KBM-7 (cell line): ENCODE measurements at regions not wholly inside any gene's neighbourhood (a gene's known extent, or its start where the extent isn't known, plus 50 kb on each side); places are given as distances from the start of the nearest gene placed in this dataset.

Experiments used
- DNase-seq: peaks from one replicate; pipeline ENCODE4 v3.0.0-alpha.2; 2015
- in situ Hi-C: fragments of 300-500 bp; cut with MboI; formaldehyde crosslinking; loops from 2 replicates; pipeline ENCODE4 v1.14.3; 2020; ENCODE audit warnings: low sequenced_read_pairs, low pct_unique_long_range_greater_than_20kb, mixed read lengths

GRCh38 chr9:134500931-134501760 lies 140.5 kb upstream of the COL5A1 start:
- in situ Hi-C loops = no loop called here
- DNase-seq = no peak

- in situ Hi-C loops = no loop called here
Measured at GRCh38 chr9:134501761-134502265, 139.8 kb upstream of the COL5A1 start.

GRCh38 chr9:134502266-134502791 lies 139.3 kb upstream of the COL5A1 start:
- DNase-seq = no peak
- in situ Hi-C loops = no loop called here

More at GRCh38 chr9:134501761-134502265, 139.8 kb upstream of the COL5A1 start:
- DNase-seq = no peak

GRCh38 chr9:134502809-134503211 lies 138.8 kb upstream of the COL5A1 start:
- DNase-seq = no peak
- in situ Hi-C loops = no loop called here

- DNase-seq = no peak
- in situ Hi-C loops = no loop called here
Measured at GRCh38 chr9:134503301-134504105, 138.1 kb upstream of the COL5A1 start.

- in situ Hi-C loops = no loop called here
- no peak for DNase-seq
Measured at GRCh38 chr9:134504106-134504385, 137.6 kb upstream of the COL5A1 start.

GRCh38 chr9:134505032-134505431 lies 136.6 kb upstream of the COL5A1 start:
- in situ Hi-C loops = no loop called here
- DNase-seq = no peak

GRCh38 chr9:134509281-134509680 lies 132.3 kb upstream of the COL5A1 start:
- in situ Hi-C loops = no loop called here
- DNase-seq = no peak

- in situ Hi-C loops = no loop called here
- no peak for DNase-seq
Measured at GRCh38 chr9:134509817-134510216, 131.8 kb upstream of the COL5A1 start.

GRCh38 chr9:134514503-134514902 lies 127.1 kb upstream of the COL5A1 start:
- in situ Hi-C loops = no loop called here
- DNase-seq = no peak

GRCh38 chr9:134515026-134515821 lies 126.4 kb upstream of the COL5A1 start:
- in situ Hi-C loops = no loop called here
- DNase-seq = no peak

GRCh38 chr9:134516464-134516863 lies 125.1 kb upstream of the COL5A1 start:
- in situ Hi-C loops = no loop called here
- no peak for DNase-seq

- DNase-seq = no peak
- in situ Hi-C loops = no loop called here
Measured at GRCh38 chr9:134517069-134517680, 124.4 kb upstream of the COL5A1 start.

GRCh38 chr9:134518004-134518606 lies 123.5 kb upstream of the COL5A1 start:
- in situ Hi-C loops = no loop called here
- no peak for DNase-seq

- in situ Hi-C loops = no loop called here
- no peak for DNase-seq
Measured at GRCh38 chr9:134519375-134520070, 122.1 kb upstream of the COL5A1 start.

- in situ Hi-C loops = no loop called here
- no peak for DNase-seq
Measured at GRCh38 chr9:134521817-134522501, 119.6 kb upstream of the COL5A1 start.

GRCh38 chr9:134522502-134522848 lies 119.1 kb upstream of the COL5A1 start:
- in situ Hi-C loops = no loop called here
- no peak for DNase-seq

GRCh38 chr9:134522976-134523375 lies 118.6 kb upstream of the COL5A1 start:
- in situ Hi-C loops = no loop called here
- DNase-seq = no peak
